ENCODE measurements at regions not wholly inside any gene's neighbourhood (a gene's known extent, or its start where the extent isn't known, plus 50 kb on each side); places are given as distances from the start of the nearest gene placed in this dataset.

DNA sequence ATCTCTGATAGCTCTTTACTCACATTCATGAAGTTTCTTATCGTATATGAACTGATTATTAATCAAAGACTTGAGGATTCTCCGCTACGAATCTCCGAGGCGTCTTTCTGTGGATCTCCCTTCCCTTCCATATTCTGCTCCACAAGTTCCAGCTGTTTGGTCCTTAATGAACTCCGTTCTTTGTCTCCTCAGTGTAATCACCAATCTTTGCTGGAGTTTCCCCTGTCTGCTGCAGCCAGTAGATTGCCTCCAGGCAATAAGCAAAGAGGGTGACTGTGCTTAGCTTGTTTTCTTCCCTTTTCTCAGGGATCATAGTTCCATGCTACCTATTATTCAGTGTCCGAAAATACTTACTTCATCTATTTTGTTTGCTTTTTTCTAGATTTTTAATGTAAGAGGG, 169.6 kb upstream of the FOLH1 start:
- TF ChIP-seq, protein P1, sequence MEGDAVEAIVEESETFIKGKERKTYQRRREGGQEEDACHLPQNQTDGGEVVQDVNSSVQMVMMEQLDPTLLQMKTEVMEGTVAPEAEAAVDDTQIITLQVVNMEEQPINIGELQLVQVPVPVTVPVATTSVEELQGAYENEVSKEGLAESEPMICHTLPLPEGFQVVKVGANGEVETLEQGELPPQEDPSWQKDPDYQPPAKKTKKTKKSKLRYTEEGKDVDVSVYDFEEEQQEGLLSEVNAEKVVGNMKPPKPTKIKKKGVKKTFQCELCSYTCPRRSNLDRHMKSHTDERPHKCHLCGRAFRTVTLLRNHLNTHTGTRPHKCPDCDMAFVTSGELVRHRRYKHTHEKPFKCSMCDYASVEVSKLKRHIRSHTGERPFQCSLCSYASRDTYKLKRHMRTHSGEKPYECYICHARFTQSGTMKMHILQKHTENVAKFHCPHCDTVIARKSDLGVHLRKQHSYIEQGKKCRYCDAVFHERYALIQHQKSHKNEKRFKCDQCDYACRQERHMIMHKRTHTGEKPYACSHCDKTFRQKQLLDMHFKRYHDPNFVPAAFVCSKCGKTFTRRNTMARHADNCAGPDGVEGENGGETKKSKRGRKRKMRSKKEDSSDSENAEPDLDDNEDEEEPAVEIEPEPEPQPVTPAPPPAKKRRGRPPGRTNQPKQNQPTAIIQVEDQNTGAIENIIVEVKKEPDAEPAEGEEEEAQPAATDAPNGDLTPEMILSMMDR (IDR thresholded peaks at IDR 0.05), result no peak
- TF ChIP-seq EP300 (IDR thresholded peaks at IDR 0.05) (no peak), POLR2A (IDR thresholded peaks at IDR 0.05) (no peak)

Measured in ovary (tissue), 3 donors.